Fibroblast of lung (primary cell): ENCODE measurements at regions not wholly inside any gene's neighbourhood (a gene's known extent, or its start where the extent isn't known, plus 50 kb on each side); places are given as distances from the start of the nearest gene placed in this dataset.

Experiments used
- DNase-seq, 2 donors: peaks; one replicate each; pipeline versions ENCODE4 v3.0.0 to v3.0.0-alpha.2; 2010; ENCODE audit warnings: low read depth in 2 of 2
- H2AFZ ChIP-seq: 2 replicates; pipeline ENCODE4 v1.5.1; 2012; ENCODE audit warnings: low read length, control low read depth, inconsistent platforms
- H3K27ac ChIP-seq: 2 replicates; pipeline ENCODE4 v1.5.1; 2011; ENCODE audit warnings: low read length, control low read depth; ENCODE audit not compliant: insufficient read depth
- H3K27me3 ChIP-seq: 2 replicates; pipeline ENCODE4 v1.5.1; 2011; ENCODE audit warnings: mild to moderate bottlenecking, low read length; ENCODE audit not compliant: control insufficient read depth, insufficient read depth
- H3K36me3 ChIP-seq: 2 replicates; pipeline ENCODE4 v1.5.1; 2011; ENCODE audit warnings: low read length; ENCODE audit not compliant: control insufficient read depth, insufficient read depth
- H3K4me1 ChIP-seq: 2 replicates; pipeline ENCODE4 v1.5.1; 2011; ENCODE audit warnings: low read length; ENCODE audit not compliant: control insufficient read depth, insufficient read depth; ENCODE audit errors: extremely low read depth
- H3K4me2 ChIP-seq: 2 replicates; pipeline ENCODE4 v1.5.1; 2011; ENCODE audit warnings: low read length, control low read depth; ENCODE audit not compliant: insufficient read depth; ENCODE audit errors: extremely low read depth
- H3K4me3 ChIP-seq, 4 experiments: fragments of 200-600 bp in 1 of 4; sonication (generic) in 1 of 4; replicated peaks in 1 of 4; 2 replicates each; pipeline ENCODE4 v1.5.1; 2011 to 2016; ENCODE audit warnings: low read length in 4 of 4, low read depth in 3 of 4, mild to moderate bottlenecking in 3 of 4, control low read depth in 2 of 4, inconsistent platforms in 1 of 4, mixed read lengths in 1 of 4; ENCODE audit not compliant: insufficient read depth in 1 of 4; ENCODE audit errors: control extremely low read depth in 1 of 4
- H3K79me2 ChIP-seq: 2 replicates; pipeline ENCODE4 v1.5.1; 2012; ENCODE audit warnings: mild to moderate bottlenecking, low read length, inconsistent platforms; ENCODE audit not compliant: control insufficient read depth, insufficient read depth
- H3K9ac ChIP-seq: 2 replicates; pipeline ENCODE4 v1.5.1; 2011; ENCODE audit warnings: mild to moderate bottlenecking, low read length, control low read depth; ENCODE audit not compliant: insufficient read depth
- H3K9me3 ChIP-seq: 2 replicates; pipeline ENCODE4 v1.5.1; 2012; ENCODE audit warnings: low read depth, low read length; ENCODE audit not compliant: control insufficient read depth, insufficient read depth
- H4K20me1 ChIP-seq: 2 replicates; pipeline ENCODE4 v1.5.1; 2011; ENCODE audit warnings: low read length; ENCODE audit not compliant: control insufficient read depth, insufficient read depth; ENCODE audit errors: extremely low read depth
- CTCF ChIP-seq, 2 donors: IDR thresholded peaks in 1 of 2; conservative IDR thresholded peaks in 1 of 2; 1 replicate in 1 of 2; 2 replicates in 1 of 2; pipeline ENCODE4 v1.5.1; 2011 to 2012; ENCODE audit warnings: low read length in 2 of 2, control low read depth in 1 of 2, inconsistent platforms in 1 of 2, low read depth in 1 of 2, mild to moderate bottlenecking in 1 of 2
- EZH2 ChIP-seq: IDR thresholded peaks from 2 replicates; pipeline ENCODE4 v1.5.1; 2012; ENCODE audit warnings: low read length, control low read depth, mild to moderate bottlenecking; ENCODE audit errors: missing control alignments

- Histone ChIP-seq H3K4me3 (no peak overlapping the region), H4K20me1 (no peaks in the 10 kb centered on the region), H3K27ac (no peak overlapping the region), H3K36me3 (no peaks in the 10 kb centered on the region), H3K79me2 (no peaks in the 10 kb centered on the region), H3K9me3 (no peaks in the 10 kb centered on the region), H2AFZ (no peak overlapping the region), H3K4me1 (no peaks in the 10 kb centered on the region), H3K4me2 (no peak overlapping the region), H3K27me3 (no peaks in the 10 kb centered on the region), H3K9ac (no peak overlapping the region)
- TF ChIP-seq EZH2 (no peak), CTCF (conservative IDR thresholded peaks at IDR 0.05 in 1 of 2, IDR thresholded peaks at IDR 0.05 in 1 of 2; ENCODE audit: low read depth in 1 of 2, low read length in 2 of 2) (no peak)
- DNase-seq = no peak
These were observed 354.3 kb downstream of the KIF4B start for GRCh38 chr5:155367841-155368240.

GRCh38 chr5:155368490-155368889 lies 354.9 kb downstream of the KIF4B start:
- Histone ChIP-seq H3K9ac (no peak overlapping the region), H3K9me3 (no peaks in the 10 kb centered on the region), H3K36me3 (no peaks in the 10 kb centered on the region), H2AFZ (no peak overlapping the region), H3K79me2 (no peaks in the 10 kb centered on the region), H3K27me3 (no peaks in the 10 kb centered on the region), H3K4me2 (no peak overlapping the region), H3K4me1 (no peaks in the 10 kb centered on the region), H3K27ac (no peak overlapping the region), H4K20me1 (no peaks in the 10 kb centered on the region), H3K4me3 (no peak overlapping the region)
- no peak for TF ChIP-seq CTCF (conservative IDR thresholded peaks at IDR 0.05 in 1 of 2, IDR thresholded peaks at IDR 0.05 in 1 of 2; ENCODE audit: low read depth in 1 of 2, low read length in 2 of 2)
- TF ChIP-seq EZH2 = no peak
- no peak for DNase-seq

GRCh38 chr5:155380480-155380879 lies 366.9 kb downstream of the KIF4B start:
- DNase-seq = no peak
- Histone ChIP-seq H3K4me1 (no peaks in the 10 kb centered on the region), H4K20me1 (no peaks in the 10 kb centered on the region), H3K36me3 (no peaks in the 10 kb centered on the region), H3K4me3 (no peak overlapping the region), H3K9me3 (no peaks in the 10 kb centered on the region), H3K27ac (no peak overlapping the region), H3K79me2 (no peaks in the 10 kb centered on the region), H3K4me2 (no peak overlapping the region), H3K27me3 (no peaks in the 10 kb centered on the region), H3K9ac (no peak overlapping the region), H2AFZ (no peak overlapping the region)
- TF ChIP-seq EZH2 (no peak), CTCF (conservative IDR thresholded peaks at IDR 0.05 in 1 of 2, IDR thresholded peaks at IDR 0.05 in 1 of 2; ENCODE audit: low read depth in 1 of 2, low read length in 2 of 2) (no peak)
